Left lung (tissue), 4 donors: ENCODE measurements at regions not wholly inside any gene's neighbourhood (a gene's known extent, or its start where the extent isn't known, plus 50 kb on each side); places are given as distances from the start of the nearest gene placed in this dataset.
"Not testable (repeated sequence)": the region's sequence is repeated elsewhere in the genome, so short reads cannot be mapped to it uniquely, and the experiment has no call there.

Experiments used
- ATAC-seq: fragments of 200-7000 bp; cut with Tn5 transposase; one replicate; pipeline ENCODE4 v1.9.1; 2020; ENCODE audit warnings: moderate library complexity
- DNase-seq, 4 donors: peaks; one replicate each; pipeline ENCODE4 v3.0.0-alpha.2; 2013 to 2020
- H3K27ac ChIP-seq, 2 donors: fragments of 200-600 bp; sonication (generic) in 1 of 2; one replicate each; pipeline versions ENCODE4 v1.5.0 to v1.8.0; 2020 to 2021
- H3K27me3 ChIP-seq, 2 donors: fragments of 200-600 bp; sonication (generic) in 1 of 2; one replicate each; pipeline versions ENCODE4 v1.5.0 to v1.8.0; 2020 to 2021
- H3K36me3 ChIP-seq, 2 donors: fragments of 200-600 bp; sonication (generic) in 1 of 2; one replicate each; pipeline versions ENCODE4 v1.5.0 to v1.8.0; 2020 to 2021
- H3K4me1 ChIP-seq, 2 donors: fragments of 200-600 bp; one replicate each; pipeline ENCODE4 v1.8.0; 2021
- H3K4me3 ChIP-seq, 2 donors: fragments of 200-600 bp; sonication (generic) in 1 of 2; one replicate each; pipeline versions ENCODE4 v1.5.0 to v1.8.0; 2020 to 2021; ENCODE audit warnings: mild to moderate bottlenecking in 1 of 2
- H3K9me3 ChIP-seq, 2 donors: fragments of 200-600 bp; sonication (generic) in 1 of 2; one replicate each; pipeline versions ENCODE4 v1.5.0 to v1.8.0; 2020 to 2021
- CTCF ChIP-seq, 2 donors: fragments of 200-600 bp; sonication (generic) in 1 of 2; IDR thresholded peaks; one replicate each; pipeline versions ENCODE4 v1.5.0 to v1.8.0; 2021; ENCODE audit warnings: antibody characterized with exemption in 2 of 2
- intact Hi-C, 2 donors: fragments of 100-400 bp; cut with DNase I; formaldehyde crosslinking; loops; one replicate each; pipeline versions ENCODE4 v1.11.2 to v1.14.2; 2022
- donor health status: DM: no; HTN: yes; CAD: no.
- donor health status: DM: no; HTN: no; CAD: no.

- no peak for DNase-seq
- no peak overlapping the region for H3K4me3 ChIP-seq
- TF ChIP-seq CTCF (IDR thresholded peaks at IDR 0.05), result no peak
- no peaks in the 10 kb centered on the region for H3K36me3 ChIP-seq
- no peak overlapping the region for H3K27ac ChIP-seq
- no peaks in the 10 kb centered on the region for H3K9me3 ChIP-seq
- H3K27me3 ChIP-seq, result peaks cover 0 to 44% of the 10 kb centered on the region in 2 donors
- intact Hi-C loops, result no loop called here
- no peaks in the 10 kb centered on the region for H3K4me1 ChIP-seq
- no peak for ATAC-seq
Measured at GRCh38 chr14:96717116-96717515, 80.1 kb upstream of the VRK1 start.

DNA sequence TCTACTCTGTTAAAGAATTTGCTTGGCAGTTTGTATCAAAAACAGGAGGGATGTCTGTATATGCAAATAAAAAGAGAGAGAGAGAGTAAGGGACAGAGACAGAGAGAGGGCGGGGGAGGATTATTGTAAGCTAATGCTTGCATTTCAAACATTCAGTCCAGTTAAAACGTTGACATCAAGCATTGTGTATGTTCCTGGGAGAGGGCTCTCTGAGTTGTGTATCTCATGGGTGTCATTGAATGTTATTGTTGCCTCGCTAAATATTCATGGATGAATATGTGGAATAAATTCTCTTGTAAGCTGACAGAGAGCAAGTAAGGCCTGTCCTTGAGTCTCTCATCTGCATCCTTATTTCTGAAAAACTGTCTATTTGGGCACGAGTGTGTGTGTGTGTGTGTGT, 78.8 kb upstream of the VRK1 start:
- intact Hi-C loops, result no loop called here
- Histone ChIP-seq H3K4me1 (no peaks in the 10 kb centered on the region), H3K9me3 (no peaks in the 10 kb centered on the region), H3K27me3 (peaks cover 0 to 35% of the 10 kb centered on the region in 2 donors), H3K4me3 (no peak overlapping the region), H3K36me3 (no peaks in the 10 kb centered on the region), H3K27ac (no peak overlapping the region)
- TF ChIP-seq CTCF (IDR thresholded peaks at IDR 0.05), result no peak
- ATAC-seq (no peak), DNase-seq (no peak)

DNA sequence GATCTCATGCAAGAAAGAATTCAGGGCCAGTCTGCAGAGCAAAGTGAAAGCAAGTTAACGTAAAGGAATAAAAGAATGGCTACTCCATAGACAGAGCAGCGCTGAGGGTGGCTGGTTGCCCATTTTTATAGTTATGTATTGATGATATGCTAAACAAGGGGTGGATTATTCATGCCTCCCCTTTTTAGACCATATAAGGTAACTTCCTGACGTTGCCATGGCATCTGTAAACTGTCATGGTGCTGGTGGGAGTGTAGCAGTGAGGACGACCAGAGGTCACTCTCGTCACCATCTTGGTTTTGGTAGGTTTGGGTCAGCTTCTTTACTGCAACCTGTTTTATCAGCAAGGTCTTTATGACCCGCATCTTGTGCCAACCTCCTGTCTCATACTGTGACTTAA, 76.5 kb upstream of the VRK1 start:
- H3K27ac ChIP-seq, ATAC-seq, intact Hi-C loops, H3K4me1 ChIP-seq, H3K9me3 ChIP-seq, H3K4me3 ChIP-seq, DNase-seq, H3K36me3 ChIP-seq: not testable (repeated sequence)
- peaks cover 0 to 15% of the 10 kb centered on the region in 2 donors for H3K27me3 ChIP-seq

DNA sequence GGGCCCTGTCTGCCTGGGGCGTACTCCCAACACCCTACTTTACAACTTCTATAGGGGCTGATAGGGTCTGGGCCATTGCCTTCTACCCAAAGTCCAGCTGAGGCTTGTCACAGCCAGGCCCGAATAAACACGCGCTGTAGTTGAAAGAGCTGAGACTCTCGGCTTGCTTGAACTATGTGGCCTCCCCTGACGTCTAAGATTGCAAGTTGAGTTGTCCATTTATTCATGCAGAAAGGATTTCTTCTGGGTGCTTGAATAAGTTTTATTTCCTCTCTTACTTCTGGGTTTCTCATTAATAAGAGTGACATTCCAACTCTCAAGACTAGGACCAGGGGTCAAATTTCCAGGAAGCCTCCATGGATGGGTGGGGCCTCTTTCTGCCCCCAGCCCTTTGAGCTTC, 74.4 kb upstream of the VRK1 start:
- intact Hi-C loops, result no loop called here
- H3K27me3 ChIP-seq, result peaks cover 0 to 15% of the 10 kb centered on the region in 2 donors
- no peak overlapping the region for H3K27ac ChIP-seq
- H3K36me3 ChIP-seq, result no peaks in the 10 kb centered on the region
- ATAC-seq, result no peak
- no peaks in the 10 kb centered on the region for H3K4me1 ChIP-seq
- no peak for TF ChIP-seq CTCF (IDR thresholded peaks at IDR 0.05)
- no peaks in the 10 kb centered on the region for H3K9me3 ChIP-seq
- DNase-seq, result no peak
- H3K4me3 ChIP-seq, result no peak overlapping the region

GRCh38 chr14:96723946-96724345, 73.2 kb upstream of the VRK1 start:
- no peaks in the 10 kb centered on the region for H3K4me1 ChIP-seq
- no peaks in the 10 kb centered on the region for H3K36me3 ChIP-seq
- no peak for ATAC-seq
- TF ChIP-seq CTCF (IDR thresholded peaks at IDR 0.05), result no peak
- H3K4me3 ChIP-seq, result no peak overlapping the region
- H3K9me3 ChIP-seq, result no peaks in the 10 kb centered on the region
- no peak overlapping the region for H3K27ac ChIP-seq
- intact Hi-C loops, result no loop called here
- peaks cover 0 to 27% of the 10 kb centered on the region in 2 donors for H3K27me3 ChIP-seq
- DNase-seq, result no peak

- TF ChIP-seq CTCF (IDR thresholded peaks at IDR 0.05), result no peak
- ATAC-seq (no peak), DNase-seq (peak in 1 of 4 donors; percentile 68)
- no peaks in the 10 kb centered on the region for H3K9me3 ChIP-seq
- no peak overlapping the region for H3K27ac ChIP-seq
- intact Hi-C loops, result no loop called here
- peaks cover 0 to 35% of the 10 kb centered on the region in 2 donors for H3K27me3 ChIP-seq
- H3K4me3 ChIP-seq, result no peak overlapping the region
- H3K4me1 ChIP-seq, result no peaks in the 10 kb centered on the region
- H3K36me3 ChIP-seq, result no peaks in the 10 kb centered on the region
Measured at GRCh38 chr14:96725232-96725631, 72.0 kb upstream of the VRK1 start.
